GM10266 (cell line): ENCODE measurements at regions not wholly inside any gene's neighbourhood (a gene's known extent, or its start where the extent isn't known, plus 50 kb on each side); places are given as distances from the start of the nearest gene placed in this dataset.

Experiments
- DNase-seq: peaks from one replicate; pipeline ENCODE4 v3.0.0; 2012; ENCODE audit errors: extremely low spot score
- CTCF ChIP-seq: IDR thresholded peaks from 2 replicates; pipeline ENCODE4 v1.5.1; 2012; ENCODE audit warnings: mild to moderate bottlenecking, low read depth; ENCODE audit not compliant: control insufficient read depth, insufficient read depth; ENCODE audit errors: missing control alignments

GRCh38 chr17:62913991-62914570 lies 52.0 kb upstream of the TANC2 start:
- no peak for DNase-seq
- no peak for TF ChIP-seq CTCF

GRCh38 chr17:62912363-62912762 lies 53.7 kb upstream of the TANC2 start:
- TF ChIP-seq CTCF, result no peak
- DNase-seq, result no peak

GRCh38 chr17:62911114-62911513 lies 54.9 kb upstream of the TANC2 start:
- TF ChIP-seq CTCF, result no peak
- no peak for DNase-seq

- no peak for TF ChIP-seq CTCF
- DNase-seq, result no peak
Observed at GRCh38 chr17:62910277-62910676, 55.8 kb upstream of the TANC2 start.

- DNase-seq, result no peak
- no peak for TF ChIP-seq CTCF
Observed at GRCh38 chr17:62907961-62908360, 58.1 kb upstream of the TANC2 start.

- no peak for TF ChIP-seq CTCF
- DNase-seq, result no peak
Observed at GRCh38 chr17:62906881-62907280, 59.2 kb upstream of the TANC2 start.

- DNase-seq, result no peak
- TF ChIP-seq CTCF, result no peak
Observed at GRCh38 chr17:62905233-62905632, 60.8 kb upstream of the TANC2 start.
